ENCODE measurements at regions not wholly inside any gene's neighbourhood (a gene's known extent, or its start where the extent isn't known, plus 50 kb on each side); places are given as distances from the start of the nearest gene placed in this dataset.

GRCh38 chr16:59880611-59881010, 1146.5 kb upstream of the GOT2 start:
- H3K36me3 ChIP-seq: no peaks in the 10 kb centered on the region
- no peak overlapping the region for H3K27ac ChIP-seq
- no peaks in the 10 kb centered on the region for H3K4me1 ChIP-seq
- DNase-seq (ENCODE audit: low spot score in 2 of 2): no peak
- no peaks in the 10 kb centered on the region for H3K9me3 ChIP-seq
- TF ChIP-seq POLR2AphosphoS5 (IDR thresholded peaks at IDR 0.05): no peak
- H3K27me3 ChIP-seq: no peaks in the 10 kb centered on the region
- H3K4me3 ChIP-seq: no peak overlapping the region
- 56% methylated on average over 1 of the region's 1 CpG for WGBS

GRCh38 chr16:59878999-59879398, 1144.9 kb upstream of the GOT2 start:
- no peak for TF ChIP-seq POLR2AphosphoS5 (IDR thresholded peaks at IDR 0.05)
- TF ChIP-seq CTCF (IDR thresholded peaks at IDR 0.05): no peak
- no peak for TF ChIP-seq EP300 (IDR thresholded peaks at IDR 0.05)
- no peak for TF ChIP-seq POLR2A (IDR thresholded peaks at IDR 0.05)
- no peak overlapping the region for H3K4me3 ChIP-seq
- H3K27ac ChIP-seq: no peak overlapping the region
- no peak for DNase-seq (ENCODE audit: low spot score in 2 of 2)
- H3K9me3 ChIP-seq: no peaks in the 10 kb centered on the region
- no peaks in the 10 kb centered on the region for H3K36me3 ChIP-seq
- over 99% methylated on average over 7 of the region's 7 CpGs for WGBS
- H3K4me1 ChIP-seq: no peaks in the 10 kb centered on the region
- no peaks in the 10 kb centered on the region for H3K27me3 ChIP-seq

GRCh38 chr16:59878479-59878878, 1144.4 kb upstream of the GOT2 start:
- Histone ChIP-seq H3K27me3 (no peaks in the 10 kb centered on the region), H3K27ac (no peak overlapping the region), H3K4me3 (no peak overlapping the region), H3K4me1 (no peaks in the 10 kb centered on the region), H3K36me3 (no peaks in the 10 kb centered on the region), H3K9me3 (no peaks in the 10 kb centered on the region)
- DNase-seq (ENCODE audit: low spot score in 2 of 2): no peak
- no peak for TF ChIP-seq POLR2A (IDR thresholded peaks at IDR 0.05)
- no peak for TF ChIP-seq POLR2AphosphoS5 (IDR thresholded peaks at IDR 0.05)
- no peak for TF ChIP-seq CTCF (IDR thresholded peaks at IDR 0.05)
- TF ChIP-seq EP300 (IDR thresholded peaks at IDR 0.05): no peak
- 34% methylated on average over 3 of the region's 3 CpGs for WGBS

GRCh38 chr16:59864981-59865666, 1131.0 kb upstream of the GOT2 start:
- Histone ChIP-seq H3K36me3 (no peaks in the 10 kb centered on the region), H3K27me3 (no peaks in the 10 kb centered on the region), H3K27ac (no peak overlapping the region), H3K4me3 (no peak overlapping the region), H3K4me1 (no peaks in the 10 kb centered on the region), H3K9me3 (no peaks in the 10 kb centered on the region)
- no peak for DNase-seq (ENCODE audit: low spot score in 2 of 2)
- TF ChIP-seq EP300 (IDR thresholded peaks at IDR 0.05): no peak
- TF ChIP-seq POLR2AphosphoS5 (IDR thresholded peaks at IDR 0.05): no peak
- 76% methylated on average over 4 of the region's 4 CpGs for WGBS

DNA sequence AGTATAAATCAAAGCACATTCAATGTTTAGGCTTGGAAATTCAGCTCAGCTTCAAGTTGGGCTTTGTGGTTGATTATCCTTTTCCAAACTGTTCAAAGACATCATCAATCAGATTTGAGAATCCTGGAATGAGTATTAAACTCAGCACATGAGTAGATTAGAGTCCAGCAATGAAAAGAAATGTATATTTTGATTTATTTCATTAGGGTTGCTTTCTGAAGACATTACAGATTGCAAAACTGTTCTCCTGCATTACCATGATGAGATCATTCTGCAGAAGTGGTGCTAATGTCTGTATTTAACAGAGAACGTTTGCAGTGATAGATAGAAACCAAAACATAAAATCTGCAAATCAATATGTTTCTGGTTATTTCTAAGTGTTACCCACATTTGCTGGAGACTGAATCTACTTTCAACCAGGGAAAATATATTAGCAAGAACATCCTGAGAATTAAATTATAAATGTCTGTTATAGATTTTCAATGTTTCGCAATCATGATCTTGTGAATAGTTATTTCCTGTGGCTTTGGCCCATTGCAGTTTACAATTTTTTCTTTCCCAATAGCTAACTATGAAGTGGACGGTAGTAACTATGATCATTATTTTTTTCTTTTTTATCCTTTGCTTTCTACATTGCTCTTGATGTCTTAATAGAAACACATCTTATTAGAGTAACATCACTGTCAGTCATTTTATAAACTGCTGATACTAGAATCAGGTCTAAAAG, 1125.7 kb upstream of the GOT2 start:
- Histone ChIP-seq H3K36me3 (no peaks in the 10 kb centered on the region), H3K4me1 (no peaks in the 10 kb centered on the region), H3K4me3 (no peak overlapping the region), H3K27ac (no peak overlapping the region), H3K27me3 (no peaks in the 10 kb centered on the region), H3K9me3 (no peaks in the 10 kb centered on the region)
- 51% methylated on average over 3 of the region's 3 CpGs for WGBS
- TF ChIP-seq POLR2A (IDR thresholded peaks at IDR 0.05): no peak
- TF ChIP-seq POLR2AphosphoS5 (IDR thresholded peaks at IDR 0.05): no peak
- no peak for TF ChIP-seq CTCF (IDR thresholded peaks at IDR 0.05)
- TF ChIP-seq EP300 (IDR thresholded peaks at IDR 0.05): no peak
- no peak for DNase-seq (ENCODE audit: low spot score in 2 of 2)

GRCh38 chr16:59854846-59855439, 1120.8 kb upstream of the GOT2 start:
- TF ChIP-seq POLR2A (IDR thresholded peaks at IDR 0.05): no peak
- no peak for TF ChIP-seq EP300 (IDR thresholded peaks at IDR 0.05)
- TF ChIP-seq POLR2AphosphoS5 (IDR thresholded peaks at IDR 0.05): no peak
- TF ChIP-seq CTCF (IDR thresholded peaks at IDR 0.05): no peak
- WGBS: 84% methylated on average over 4 of the region's 4 CpGs
- H3K36me3 ChIP-seq: no peaks in the 10 kb centered on the region
- no peaks in the 10 kb centered on the region for H3K4me1 ChIP-seq
- DNase-seq (ENCODE audit: low spot score in 2 of 2): no peak
- no peak overlapping the region for H3K27ac ChIP-seq
- no peaks in the 10 kb centered on the region for H3K27me3 ChIP-seq
- no peak overlapping the region for H3K4me3 ChIP-seq
- no peaks in the 10 kb centered on the region for H3K9me3 ChIP-seq
